H54 (cell line): ENCODE measurements at regions not wholly inside any gene's neighbourhood (a gene's known extent, or its start where the extent isn't known, plus 50 kb on each side); places are given as distances from the start of the nearest gene placed in this dataset.

Source experiments
- DNase-seq: peaks from one replicate; pipeline ENCODE4 v3.0.0; 2011; ENCODE audit warnings: low spot score, mixed read lengths; ENCODE audit not compliant: insufficient read length
- FAIRE-seq: peaks from 3 replicates; lab custom pipeline; 2011; peaks lifted over from hg19 to GRCh38; lab: Jason Lieb, UNC
- POLR2A ChIP-seq: IDR thresholded peaks from 2 replicates; pipeline ENCODE4 v1.6.1; 2011; ENCODE audit warnings: low read depth, mild to moderate bottlenecking, low read length

- FAIRE-seq: no peak
- no peak for TF ChIP-seq POLR2A
- DNase-seq: no peak
Measured at GRCh38 chr7:47683485-47683898, 101.6 kb upstream of the TNS3 start.

GRCh38 chr7:47682874-47683273 is 101.0 kb upstream of the TNS3 start:
- TF ChIP-seq POLR2A: no peak
- DNase-seq (no peak), FAIRE-seq (no peak)

DNA sequence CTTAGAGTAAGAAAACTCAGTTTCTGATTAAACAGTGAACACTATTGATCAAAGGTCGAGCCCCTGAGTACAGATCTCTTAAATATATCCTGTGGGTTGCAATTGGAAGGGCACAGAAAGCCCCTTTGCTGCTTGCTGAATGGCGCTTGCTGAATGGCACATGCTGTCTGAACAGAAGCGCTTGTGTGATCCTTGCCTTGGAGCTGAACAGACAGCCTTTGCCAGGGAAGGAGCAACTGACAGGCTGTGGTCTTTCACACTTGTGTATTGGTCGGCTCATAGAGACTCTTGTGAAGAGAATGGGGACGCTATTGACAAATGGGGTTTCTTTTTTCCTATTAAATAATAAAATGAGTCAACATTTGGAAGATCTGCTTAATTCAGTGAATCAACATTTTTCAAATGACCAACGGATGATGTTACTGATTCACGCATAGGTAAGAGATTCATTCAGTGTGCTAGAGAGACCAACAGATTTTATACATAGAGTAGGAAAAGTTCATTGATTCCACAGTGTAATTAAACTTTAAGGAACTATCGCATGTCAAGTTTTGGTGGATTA is 99.4 kb upstream of the TNS3 start:
- FAIRE-seq: no peak
- TF ChIP-seq POLR2A: no peak

GRCh38 chr7:47678641-47679380 is 96.9 kb upstream of the TNS3 start:
- DNase-seq (no peak), FAIRE-seq (no peak)
- no peak for TF ChIP-seq POLR2A

More for the DNA sequence above, 99.4 kb upstream of the TNS3 start:
- DNase-seq: no peak

- no peak for DNase-seq
- no peak for FAIRE-seq
- no peak for TF ChIP-seq POLR2A
Measured at GRCh38 chr7:47677664-47678063, 95.8 kb upstream of the TNS3 start.

DNA sequence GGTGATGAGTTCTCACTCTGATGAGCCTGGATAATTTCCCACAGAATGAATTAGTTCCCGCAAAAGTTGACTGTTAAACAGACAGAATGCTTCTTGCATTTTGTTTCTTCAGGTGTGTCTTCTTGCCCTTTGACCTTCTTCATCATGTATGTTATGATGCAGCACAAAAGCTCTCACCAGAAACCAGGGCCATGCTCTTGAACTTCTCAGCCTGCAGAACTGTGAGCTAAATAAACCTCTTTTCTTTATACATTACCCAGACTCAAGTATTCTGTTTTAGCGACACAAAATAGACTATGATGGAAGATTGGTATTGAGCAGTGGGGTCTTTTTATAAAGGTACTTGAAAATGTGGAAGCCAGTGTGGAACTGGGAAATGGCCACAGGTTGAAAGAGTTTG is 95.2 kb upstream of the TNS3 start:
- FAIRE-seq (no peak), DNase-seq (no peak)
- no peak for TF ChIP-seq POLR2A

GRCh38 chr7:47672977-47673381 is 91.1 kb upstream of the TNS3 start:
- no peak for FAIRE-seq
- no peak for TF ChIP-seq POLR2A

GRCh38 chr7:47672271-47672791 is 90.4 kb upstream of the TNS3 start:
- DNase-seq (no peak), FAIRE-seq (no peak)
- no peak for TF ChIP-seq POLR2A

More at GRCh38 chr7:47672977-47673381, 91.1 kb upstream of the TNS3 start:
- DNase-seq: no peak

DNA sequence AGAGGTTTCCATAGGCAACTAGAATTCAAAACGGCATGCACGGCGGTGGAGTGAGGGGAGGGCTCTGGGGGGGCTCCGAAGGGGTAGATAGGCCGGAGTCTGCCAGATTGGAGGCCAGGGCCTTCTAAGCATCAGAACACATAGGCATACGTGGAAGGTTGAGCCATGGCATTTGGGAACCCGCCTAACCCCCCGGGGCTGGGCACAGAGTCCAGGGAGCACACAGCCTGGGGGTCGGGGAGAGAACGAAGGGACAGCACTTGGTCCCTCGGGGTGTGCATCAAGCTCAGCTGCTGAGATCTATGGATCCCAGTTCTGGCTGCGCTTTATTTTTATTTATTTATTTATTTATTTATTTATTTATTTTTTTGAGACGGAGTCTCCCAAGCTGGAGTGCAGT is 89.4 kb upstream of the TNS3 start:
- TF ChIP-seq POLR2A: no peak
- FAIRE-seq: no peak
- DNase-seq: no peak

DNA sequence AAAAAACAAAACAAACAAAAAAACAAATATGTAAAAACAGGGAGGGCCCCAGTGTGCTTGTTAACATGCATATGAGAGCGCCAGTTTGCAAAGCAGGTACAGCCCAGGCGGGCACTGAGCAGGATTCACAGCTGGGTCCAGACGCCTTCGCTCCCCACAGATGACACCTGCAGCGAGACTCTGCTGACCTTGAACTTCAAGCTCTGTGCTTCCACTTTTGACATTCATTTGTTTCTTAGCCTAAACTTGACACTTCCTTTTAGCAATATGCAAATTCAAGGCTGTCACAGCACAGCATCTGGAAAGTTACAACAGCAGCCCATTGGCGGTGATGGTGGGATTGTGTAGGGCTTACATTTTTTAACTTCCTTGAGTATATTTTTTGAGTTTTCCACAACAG is 88.8 kb upstream of the TNS3 start:
- no peak for TF ChIP-seq POLR2A
- FAIRE-seq: no peak
- DNase-seq: no peak

DNA sequence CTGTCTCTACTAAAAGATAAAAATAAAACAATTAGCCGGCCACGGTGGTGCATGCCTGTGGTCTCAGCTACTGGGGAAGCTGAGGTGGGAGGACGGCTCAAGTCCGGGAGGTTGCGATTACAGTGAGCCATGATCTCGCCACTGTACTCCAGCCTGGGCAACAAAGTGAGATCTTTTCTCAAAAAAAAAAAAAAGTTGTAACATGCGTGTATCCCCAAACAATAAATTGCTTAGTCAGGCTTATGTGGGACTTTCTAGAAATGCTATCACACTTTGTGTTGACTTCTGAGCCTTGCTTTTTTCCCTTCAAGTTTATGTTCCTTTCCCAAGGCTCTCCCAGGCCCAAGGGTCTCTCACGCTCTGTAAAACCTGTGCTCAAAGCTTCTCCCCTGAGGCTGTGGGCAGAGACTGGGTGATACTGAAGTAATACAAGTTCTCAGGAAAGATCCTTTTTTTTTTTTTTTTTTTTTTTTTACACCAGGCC is 88.0 kb upstream of the TNS3 start:
- TF ChIP-seq POLR2A: no peak
- FAIRE-seq: no peak
- no peak for DNase-seq

DNA sequence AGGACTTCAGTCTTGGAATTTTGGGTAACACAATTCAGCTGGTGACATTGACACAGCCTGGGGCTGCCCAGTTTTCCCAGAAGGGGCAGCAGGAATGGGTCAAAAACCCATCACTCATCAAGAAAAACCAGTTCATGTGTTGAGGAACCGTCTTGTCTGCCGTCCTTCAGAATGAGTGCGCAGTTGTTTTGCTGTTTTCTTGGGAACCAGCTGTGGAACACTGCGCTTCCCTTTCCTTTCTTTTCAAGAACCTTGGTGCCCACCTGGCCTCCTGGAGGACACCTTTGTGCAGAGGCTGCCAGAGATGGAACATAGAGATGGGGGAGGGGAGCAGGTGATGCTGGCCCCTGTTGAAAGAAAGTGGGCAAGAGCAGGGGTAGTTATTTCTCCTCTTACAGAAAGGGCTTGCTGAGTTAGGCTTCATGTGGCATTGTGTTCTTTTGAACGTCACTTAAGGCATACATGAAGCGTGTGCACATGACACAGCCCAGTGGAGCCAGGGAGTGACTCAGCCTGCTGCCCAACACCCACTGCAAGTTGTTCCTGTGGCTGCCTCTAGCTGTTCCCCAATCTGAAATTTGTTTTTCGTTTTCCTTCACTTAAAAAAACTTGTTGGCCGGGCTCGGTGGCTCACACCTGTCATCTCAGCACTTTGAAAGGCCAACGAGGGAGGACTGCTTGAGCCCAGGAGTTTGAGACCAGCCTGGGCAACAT is 87.4 kb upstream of the TNS3 start:
- DNase-seq (peak; percentile 97), FAIRE-seq (peak; percentile 87)
- no peak for TF ChIP-seq POLR2A

DNA sequence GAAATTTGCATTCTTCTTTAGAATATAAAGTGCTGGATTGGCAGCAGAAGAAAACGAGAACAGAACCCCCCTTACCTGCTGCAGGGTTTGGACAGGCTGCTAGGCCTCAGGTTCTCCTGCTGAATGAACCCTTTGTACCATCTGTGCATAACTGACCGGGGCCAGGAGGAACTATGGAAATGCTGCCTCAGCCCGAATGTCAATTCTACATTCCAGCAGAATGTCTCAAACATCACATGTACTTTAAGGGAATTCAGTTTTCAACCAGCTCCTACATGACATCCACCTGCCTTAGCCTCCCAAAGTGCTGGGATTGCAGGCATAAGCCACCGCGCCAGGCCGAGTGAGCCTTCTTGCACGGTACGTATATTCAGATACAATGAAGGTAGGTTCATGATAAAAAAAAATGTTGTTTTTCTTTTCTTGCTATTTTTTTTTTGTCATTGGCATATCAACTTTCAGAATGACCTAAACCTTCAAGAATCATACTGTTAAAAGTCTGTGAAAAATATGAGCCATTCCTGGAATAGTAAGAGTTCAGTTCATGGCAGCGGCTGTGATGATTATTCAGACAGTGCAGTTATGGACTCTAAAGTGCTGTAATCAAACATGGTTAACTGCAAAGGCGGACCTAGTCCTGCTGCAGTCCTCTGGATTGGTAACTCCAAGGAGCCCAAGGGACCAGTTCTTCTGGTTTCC is 84.4 kb upstream of the TNS3 start:
- TF ChIP-seq POLR2A: no peak
- peak; percentile 44 for DNase-seq
- no peak for FAIRE-seq
